NT2/D1 (cell line): ENCODE measurements at regions not wholly inside any gene's neighbourhood (a gene's known extent, or its start where the extent isn't known, plus 50 kb on each side); places are given as distances from the start of the nearest gene placed in this dataset.

Source experiments
- DNase-seq: peaks from one replicate; pipeline ENCODE4 v3.0.0-alpha.2; 2011; ENCODE audit warnings: low read depth, low spot score
- H3K27me3 ChIP-seq: 2 replicates; pipeline ENCODE4 v1.6.0; 2011; ENCODE audit warnings: mild to moderate bottlenecking; ENCODE audit not compliant: insufficient read length, insufficient read depth
- H3K36me3 ChIP-seq: 2 replicates; pipeline ENCODE4 v1.6.1; 2011; ENCODE audit warnings: mild to moderate bottlenecking, low read length, mixed read lengths; ENCODE audit not compliant: insufficient read depth, insufficient read length
- H3K4me1 ChIP-seq: 2 replicates; pipeline ENCODE4 v1.5.1; 2011; ENCODE audit not compliant: insufficient read depth, insufficient read length
- H3K4me3 ChIP-seq: 2 replicates; pipeline ENCODE4 v1.5.1; 2011; ENCODE audit warnings: low read depth; ENCODE audit not compliant: insufficient read length
- H3K9ac ChIP-seq: 2 replicates; pipeline ENCODE4 v1.6.0; 2011; ENCODE audit warnings: low read depth; ENCODE audit not compliant: insufficient read length
- H3K9me3 ChIP-seq: 2 replicates; pipeline ENCODE4 v1.5.1; 2011; ENCODE audit warnings: mild to moderate bottlenecking, low read length; ENCODE audit not compliant: insufficient read depth
- SUZ12 ChIP-seq: IDR thresholded peaks from 2 replicates; pipeline ENCODE4 v1.6.1; 2011; ENCODE audit not compliant: insufficient read length, insufficient read depth; ENCODE audit errors: extremely low read depth
- YY1 ChIP-seq: IDR thresholded peaks from 2 replicates; pipeline ENCODE4 v1.6.1; 2011; ENCODE audit not compliant: insufficient read length, insufficient read depth
- ZNF274 ChIP-seq: IDR thresholded peaks from 2 replicates; pipeline ENCODE4 v1.6.1; 2011; ENCODE audit warnings: mild to moderate bottlenecking, low read depth, low read length

- peaks cover 8% of the 10 kb centered on the region; the same call in 1 of the 2 replicates for H3K9me3 ChIP-seq
- no peak for DNase-seq
- TF ChIP-seq YY1, result no peak
- TF ChIP-seq SUZ12, result no peak
- no peak for TF ChIP-seq ZNF274
These were observed 412.5 kb downstream of the SHANK2 start for GRCh38 chr11:70839851-70840250.

GRCh38 chr11:70841264-70841663, 411.1 kb downstream of the SHANK2 start:
- no peaks in the 10 kb centered on the region for H3K36me3 ChIP-seq
- DNase-seq, result no peak
- no peaks in the 10 kb centered on the region for H3K27me3 ChIP-seq
- H3K4me1 ChIP-seq, result peaks cover 3% of the 10 kb centered on the region
- H3K9me3 ChIP-seq, result peaks cover 8% of the 10 kb centered on the region; the same call in 1 of the 2 replicates
- H3K9ac ChIP-seq, result no peak overlapping the region
- no peak for TF ChIP-seq YY1
- TF ChIP-seq SUZ12, result no peak
- no peak for TF ChIP-seq ZNF274
- no peak overlapping the region for H3K4me3 ChIP-seq

More at GRCh38 chr11:70839851-70840250, 412.5 kb downstream of the SHANK2 start:
- no peak overlapping the region for H3K9ac ChIP-seq
- H3K4me1 ChIP-seq, result peaks cover 3% of the 10 kb centered on the region
- H3K27me3 ChIP-seq, result no peaks in the 10 kb centered on the region
- no peaks in the 10 kb centered on the region for H3K36me3 ChIP-seq
- no peak overlapping the region for H3K4me3 ChIP-seq

GRCh38 chr11:70842256-70842655, 410.1 kb downstream of the SHANK2 start:
- no peaks in the 10 kb centered on the region for H3K36me3 ChIP-seq
- H3K9ac ChIP-seq, result no peak overlapping the region
- no peak for DNase-seq
- no peak overlapping the region for H3K4me3 ChIP-seq
- H3K9me3 ChIP-seq, result peaks cover 8% of the 10 kb centered on the region; the same call in 1 of the 2 replicates
- H3K4me1 ChIP-seq, result peaks cover 3% of the 10 kb centered on the region
- TF ChIP-seq SUZ12 (no peak), YY1 (no peak), ZNF274 (no peak)
- H3K27me3 ChIP-seq, result no peaks in the 10 kb centered on the region

GRCh38 chr11:70842701-70843100, 409.7 kb downstream of the SHANK2 start:
- no peaks in the 10 kb centered on the region for H3K27me3 ChIP-seq
- peaks cover 8% of the 10 kb centered on the region; the same call in 1 of the 2 replicates for H3K9me3 ChIP-seq
- H3K4me3 ChIP-seq, result no peak overlapping the region
- DNase-seq, result no peak
- no peak overlapping the region for H3K9ac ChIP-seq
- H3K36me3 ChIP-seq, result no peaks in the 10 kb centered on the region
- TF ChIP-seq ZNF274, result no peak
- TF ChIP-seq YY1, result no peak
- no peak for TF ChIP-seq SUZ12
- peaks cover 3% of the 10 kb centered on the region for H3K4me1 ChIP-seq

GRCh38 chr11:70843906-70844305, 408.5 kb downstream of the SHANK2 start:
- H3K9ac ChIP-seq, result no peak overlapping the region
- no peak overlapping the region for H3K4me3 ChIP-seq
- no peak for DNase-seq
- H3K9me3 ChIP-seq, result no peaks in the 10 kb centered on the region
- H3K27me3 ChIP-seq, result no peaks in the 10 kb centered on the region
- peaks cover 3% of the 10 kb centered on the region for H3K4me1 ChIP-seq
- TF ChIP-seq SUZ12 (no peak), ZNF274 (no peak), YY1 (no peak)
- no peaks in the 10 kb centered on the region for H3K36me3 ChIP-seq

GRCh38 chr11:70844387-70844786, 408.0 kb downstream of the SHANK2 start:
- DNase-seq, result no peak
- H3K4me3 ChIP-seq, result no peak overlapping the region
- no peaks in the 10 kb centered on the region for H3K27me3 ChIP-seq
- H3K9ac ChIP-seq, result no peak overlapping the region
- peaks cover 3% of the 10 kb centered on the region for H3K4me1 ChIP-seq
- no peak for TF ChIP-seq YY1
- TF ChIP-seq SUZ12, result no peak
- TF ChIP-seq ZNF274, result no peak
- no peaks in the 10 kb centered on the region for H3K9me3 ChIP-seq
- H3K36me3 ChIP-seq, result no peaks in the 10 kb centered on the region

GRCh38 chr11:70845591-70846041, 406.8 kb downstream of the SHANK2 start:
- Histone ChIP-seq H3K9ac (no peak overlapping the region), H3K4me3 (no peak overlapping the region), H3K36me3 (no peaks in the 10 kb centered on the region), H3K4me1 (no peaks in the 10 kb centered on the region), H3K27me3 (no peaks in the 10 kb centered on the region), H3K9me3 (no peaks in the 10 kb centered on the region)
- DNase-seq, result no peak
- TF ChIP-seq SUZ12 (no peak), ZNF274 (no peak), YY1 (no peak)
